ENCODE measurements at regions not wholly inside any gene's neighbourhood (a gene's known extent, or its start where the extent isn't known, plus 50 kb on each side); places are given as distances from the start of the nearest gene placed in this dataset.

- no peak for DNase-seq
- no peaks in the 10 kb centered on the region for H3K4me1 ChIP-seq (ENCODE audit: insufficient read depth)
- TF ChIP-seq EP300 (IDR thresholded peaks at IDR 0.05): no peak
- TF ChIP-seq CTCF (IDR thresholded peaks at IDR 0.05): no peak
- TF ChIP-seq POLR2A (IDR thresholded peaks at IDR 0.05): no peak
- no peaks in the 10 kb centered on the region for H3K36me3 ChIP-seq
- intact Hi-C loops (cut with DNase I): no loop called here
- no peak overlapping the region for H3K27ac ChIP-seq
- no peaks in the 10 kb centered on the region for H3K27me3 ChIP-seq
- 91 to 95% (median 91%) methylated on average over 18 of the region's 18 CpGs for WGBS, 3 donors
- H3K9me3 ChIP-seq: no peaks in the 10 kb centered on the region
- no peak overlapping the region for H3K4me3 ChIP-seq
Measured at GRCh38 chr2:3036432-3037125, 341.0 kb downstream of the EIPR1 start.

- WGBS, 3 donors: 87 to 90% (median 87%) methylated on average over 21 of the region's 21 CpGs
- no peaks in the 10 kb centered on the region for H3K9me3 ChIP-seq
- no peak overlapping the region for H3K4me3 ChIP-seq
- TF ChIP-seq EP300 (IDR thresholded peaks at IDR 0.05) (no peak), POLR2A (IDR thresholded peaks at IDR 0.05) (no peak), CTCF (IDR thresholded peaks at IDR 0.05) (no peak)
- H3K36me3 ChIP-seq: no peaks in the 10 kb centered on the region
- no peak overlapping the region for H3K27ac ChIP-seq
- no peak for DNase-seq
- no peaks in the 10 kb centered on the region for H3K27me3 ChIP-seq
- no peaks in the 10 kb centered on the region for H3K4me1 ChIP-seq (ENCODE audit: insufficient read depth)
- intact Hi-C loops (cut with DNase I): no loop called here
Measured at GRCh38 chr2:3035385-3036050, 342.1 kb downstream of the EIPR1 start.

GRCh38 chr2:3034856-3035255 lies 342.8 kb downstream of the EIPR1 start:
- H3K27me3 ChIP-seq: no peaks in the 10 kb centered on the region
- H3K4me3 ChIP-seq: no peak overlapping the region
- TF ChIP-seq CTCF (IDR thresholded peaks at IDR 0.05): no peak
- DNase-seq: no peak
- no peak overlapping the region for H3K27ac ChIP-seq
- intact Hi-C loops (cut with DNase I): no loop called here
- H3K36me3 ChIP-seq: no peaks in the 10 kb centered on the region
- WGBS, 3 donors: 76 to 82% (median 82%) methylated on average over 13 of the region's 13 CpGs
- H3K4me1 ChIP-seq (ENCODE audit: insufficient read depth): no peaks in the 10 kb centered on the region
- no peaks in the 10 kb centered on the region for H3K9me3 ChIP-seq

GRCh38 chr2:3034396-3034795 lies 343.2 kb downstream of the EIPR1 start:
- Histone ChIP-seq H3K4me1 (ENCODE audit: insufficient read depth) (no peaks in the 10 kb centered on the region), H3K36me3 (no peaks in the 10 kb centered on the region), H3K9me3 (no peaks in the 10 kb centered on the region), H3K27me3 (no peaks in the 10 kb centered on the region), H3K27ac (no peak overlapping the region), H3K4me3 (no peak overlapping the region)
- intact Hi-C loops (cut with DNase I): no loop called here
- DNase-seq: no peak
- TF ChIP-seq POLR2A (IDR thresholded peaks at IDR 0.05): no peak
- TF ChIP-seq CTCF (IDR thresholded peaks at IDR 0.05): no peak
- TF ChIP-seq EP300 (IDR thresholded peaks at IDR 0.05): no peak
- WGBS, 3 donors: 67 to 70% (median 69%) methylated on average over 7 of the region's 7 CpGs
